Uterus (tissue), 3 donors: ENCODE measurements at regions not wholly inside any gene's neighbourhood (a gene's known extent, or its start where the extent isn't known, plus 50 kb on each side); places are given as distances from the start of the nearest gene placed in this dataset.

Experiments used
- DNase-seq, 2 donors: peaks; one replicate each; pipeline ENCODE4 v3.0.0-alpha.2; 2019 to 2020
- H3K27ac ChIP-seq, 2 donors: fragments of 200-600 bp; sonication (generic); 1 replicate in 1 of 2; 2 replicates in 1 of 2; pipeline ENCODE4 v1.5.1; 2016 to 2018
- H3K27me3 ChIP-seq, 2 donors: fragments of 200-600 bp; sonication (generic); one replicate each; pipeline ENCODE4 v1.5.1; 2018 to 2019; ENCODE audit warnings: control low read depth in 1 of 2
- H3K36me3 ChIP-seq, 2 donors: fragments of 200-600 bp; sonication (generic); one replicate each; pipeline ENCODE4 v1.5.1; 2019; ENCODE audit warnings: control low read depth in 1 of 2
- H3K4me1 ChIP-seq, 2 donors: fragments of 200-600 bp; sonication (generic); one replicate each; pipeline ENCODE4 v1.5.1; 2018 to 2019; ENCODE audit warnings: control low read depth in 1 of 2
- H3K4me3 ChIP-seq, 2 donors: fragments of 200-600 bp; sonication (generic); 1 replicate in 1 of 2; 2 replicates in 1 of 2; pipeline ENCODE4 v1.5.1; 2018 to 2019; ENCODE audit warnings: mild to moderate bottlenecking in 1 of 2
- H3K9me3 ChIP-seq, 2 donors: fragments of 200-600 bp; sonication (generic); one replicate each; pipeline ENCODE4 v1.5.1; 2019; ENCODE audit warnings: control low read depth in 1 of 2
- POLR2A ChIP-seq, 2 donors: fragments of 450-650 bp; IDR thresholded peaks; one replicate each; pipeline ENCODE4 v1.6.1; 2016; ENCODE audit warnings: antibody characterized with exemption in 2 of 2, mild to moderate bottlenecking in 1 of 2, moderate library complexity in 1 of 2
- intact Hi-C: fragments of 100-400 bp; cut with DNase I; formaldehyde crosslinking; loops from one replicate; pipeline ENCODE4 v1.15.1; 2023; ENCODE audit warnings: low total_unique reads
- TF ChIP-seq, protein P1 (sequence below), 4 experiments: fragments of 200-600 bp in 2 of 4; fragments of 450-650 bp in 2 of 4; sonication (generic) in 2 of 4; IDR thresholded peaks; one replicate each; pipeline ENCODE4 v1.5.1; 2016 to 2019; ENCODE audit warnings: antibody characterized with exemption in 4 of 4, mild to moderate bottlenecking in 2 of 4, moderate library complexity in 1 of 4
- donor health status: DM: yes; HTN: yes; CAD: no.

DNA sequence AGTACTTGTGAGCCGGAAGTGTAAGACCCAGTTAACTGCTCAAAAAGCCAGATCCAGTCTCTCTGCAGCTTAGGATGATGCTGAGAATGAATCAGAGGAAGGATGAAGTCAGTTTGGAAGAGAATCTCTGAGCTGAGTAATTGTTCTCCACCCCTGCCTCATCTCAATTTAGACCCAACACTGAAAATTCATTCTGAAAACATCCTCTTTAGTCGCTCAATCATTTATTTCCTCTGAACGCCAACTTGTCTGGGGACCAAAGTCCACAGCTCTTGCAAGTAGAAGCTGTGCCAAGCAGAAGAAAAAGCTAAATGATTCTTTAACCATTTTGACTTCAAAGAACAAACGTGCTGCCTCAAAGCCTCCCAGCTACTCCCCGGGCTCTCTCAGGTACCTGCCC lies 177.1 kb upstream of the KLHL29 start:
- TF ChIP-seq, protein P1, sequence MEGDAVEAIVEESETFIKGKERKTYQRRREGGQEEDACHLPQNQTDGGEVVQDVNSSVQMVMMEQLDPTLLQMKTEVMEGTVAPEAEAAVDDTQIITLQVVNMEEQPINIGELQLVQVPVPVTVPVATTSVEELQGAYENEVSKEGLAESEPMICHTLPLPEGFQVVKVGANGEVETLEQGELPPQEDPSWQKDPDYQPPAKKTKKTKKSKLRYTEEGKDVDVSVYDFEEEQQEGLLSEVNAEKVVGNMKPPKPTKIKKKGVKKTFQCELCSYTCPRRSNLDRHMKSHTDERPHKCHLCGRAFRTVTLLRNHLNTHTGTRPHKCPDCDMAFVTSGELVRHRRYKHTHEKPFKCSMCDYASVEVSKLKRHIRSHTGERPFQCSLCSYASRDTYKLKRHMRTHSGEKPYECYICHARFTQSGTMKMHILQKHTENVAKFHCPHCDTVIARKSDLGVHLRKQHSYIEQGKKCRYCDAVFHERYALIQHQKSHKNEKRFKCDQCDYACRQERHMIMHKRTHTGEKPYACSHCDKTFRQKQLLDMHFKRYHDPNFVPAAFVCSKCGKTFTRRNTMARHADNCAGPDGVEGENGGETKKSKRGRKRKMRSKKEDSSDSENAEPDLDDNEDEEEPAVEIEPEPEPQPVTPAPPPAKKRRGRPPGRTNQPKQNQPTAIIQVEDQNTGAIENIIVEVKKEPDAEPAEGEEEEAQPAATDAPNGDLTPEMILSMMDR (IDR thresholded peaks at IDR 0.05): no peak
- no peak for TF ChIP-seq POLR2A (IDR thresholded peaks at IDR 0.05)
- no peaks in the 10 kb centered on the region for H3K4me1 ChIP-seq
- no peak overlapping the region for H3K4me3 ChIP-seq
- H3K36me3 ChIP-seq: no peaks in the 10 kb centered on the region
- no peaks in the 10 kb centered on the region for H3K27me3 ChIP-seq
- no peak overlapping the region for H3K27ac ChIP-seq
- intact Hi-C loops: no loop called here
- DNase-seq: no peak
- no peaks in the 10 kb centered on the region for H3K9me3 ChIP-seq

DNA sequence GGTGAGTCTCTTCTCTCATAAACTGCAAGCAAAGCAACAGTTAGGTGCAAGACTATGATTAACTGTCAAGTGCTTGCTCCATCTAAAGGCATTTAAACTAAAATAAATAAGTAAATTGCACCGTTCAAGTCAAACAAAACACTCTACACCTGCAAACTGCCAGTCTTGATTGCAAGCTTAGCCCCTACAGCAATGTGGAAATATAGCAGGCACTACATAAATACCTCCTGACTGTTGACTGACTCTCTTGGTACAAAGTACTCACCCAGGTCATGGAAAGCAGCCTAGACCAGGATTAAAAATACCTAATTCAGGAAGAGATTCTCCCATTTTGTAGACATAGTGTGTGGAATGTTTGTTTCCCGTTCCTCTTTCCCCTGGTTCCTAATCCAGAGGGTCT lies 176.6 kb upstream of the KLHL29 start:
- intact Hi-C loops: no loop called here

DNA sequence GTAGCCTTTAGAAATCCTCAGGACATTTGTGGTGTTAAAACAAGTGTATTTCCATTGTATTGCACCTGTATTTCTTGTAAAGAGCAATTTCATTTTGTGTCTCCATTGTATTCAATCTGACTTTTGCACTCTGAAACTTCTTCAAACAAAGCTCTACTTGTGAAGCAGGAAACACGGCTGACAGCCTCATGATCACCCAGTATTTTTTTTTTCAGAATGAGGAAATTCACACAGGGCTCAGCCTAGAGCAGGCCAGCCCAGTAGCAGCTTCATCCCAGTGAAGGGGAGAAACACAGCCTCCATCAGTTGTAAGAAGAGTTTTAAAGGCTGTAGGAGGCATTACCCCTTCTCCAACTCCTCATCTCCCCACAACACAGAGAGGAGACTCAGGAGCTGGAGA lies 175.9 kb upstream of the KLHL29 start:
- intact Hi-C loops: no loop called here
- Histone ChIP-seq H3K36me3 (no peaks in the 10 kb centered on the region), H3K27ac (no peak overlapping the region), H3K4me3 (no peak overlapping the region), H3K9me3 (no peaks in the 10 kb centered on the region), H3K27me3 (no peaks in the 10 kb centered on the region), H3K4me1 (no peaks in the 10 kb centered on the region)
- no peak for TF ChIP-seq POLR2A (IDR thresholded peaks at IDR 0.05)
- no peak for DNase-seq

More for the DNA sequence above, 176.6 kb upstream of the KLHL29 start:
- Histone ChIP-seq H3K36me3 (no peaks in the 10 kb centered on the region), H3K4me3 (no peak overlapping the region), H3K9me3 (no peaks in the 10 kb centered on the region), H3K4me1 (no peaks in the 10 kb centered on the region), H3K27me3 (no peaks in the 10 kb centered on the region), H3K27ac (no peak overlapping the region)
- TF ChIP-seq POLR2A (IDR thresholded peaks at IDR 0.05): no peak
- TF ChIP-seq, protein P1 (IDR thresholded peaks at IDR 0.05): no peak
- no peak for DNase-seq

DNA sequence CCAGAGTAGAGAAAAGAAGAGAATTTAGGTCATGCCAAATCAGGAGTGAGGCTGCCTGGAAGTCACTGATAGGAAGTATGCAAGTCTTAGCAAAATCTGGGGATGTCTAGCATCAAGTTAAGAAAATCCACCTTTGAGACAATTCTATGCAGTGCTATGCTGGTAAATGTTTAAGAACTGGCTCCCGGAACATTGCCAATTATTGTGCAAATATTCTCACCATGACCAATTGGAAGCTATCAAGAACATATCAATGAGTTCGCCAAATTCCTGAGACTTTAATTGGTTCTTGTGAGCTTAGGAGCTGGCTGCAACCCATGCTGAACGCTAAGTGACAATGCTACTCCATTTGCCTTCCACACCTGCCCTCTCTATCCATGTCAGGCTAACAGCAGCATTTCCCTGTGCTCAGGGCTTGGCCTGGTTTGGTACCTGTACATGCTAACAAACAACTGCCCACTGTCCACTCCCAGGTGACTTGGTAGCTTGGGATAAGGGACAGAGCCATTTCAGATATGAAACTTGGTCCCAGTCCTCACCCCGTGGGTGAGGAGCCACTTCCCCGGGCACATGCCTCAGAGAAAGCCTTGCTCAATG lies 172.9 kb upstream of the KLHL29 start:
- Histone ChIP-seq H3K27me3 (no peaks in the 10 kb centered on the region), H3K27ac (no peak overlapping the region), H3K9me3 (no peaks in the 10 kb centered on the region), H3K36me3 (no peaks in the 10 kb centered on the region), H3K4me1 (no peaks in the 10 kb centered on the region), H3K4me3 (no peak overlapping the region)
- intact Hi-C loops: no loop called here
- no peak for TF ChIP-seq POLR2A (IDR thresholded peaks at IDR 0.05)
- TF ChIP-seq, protein P1 (IDR thresholded peaks at IDR 0.05): no peak
- no peak for DNase-seq

DNA sequence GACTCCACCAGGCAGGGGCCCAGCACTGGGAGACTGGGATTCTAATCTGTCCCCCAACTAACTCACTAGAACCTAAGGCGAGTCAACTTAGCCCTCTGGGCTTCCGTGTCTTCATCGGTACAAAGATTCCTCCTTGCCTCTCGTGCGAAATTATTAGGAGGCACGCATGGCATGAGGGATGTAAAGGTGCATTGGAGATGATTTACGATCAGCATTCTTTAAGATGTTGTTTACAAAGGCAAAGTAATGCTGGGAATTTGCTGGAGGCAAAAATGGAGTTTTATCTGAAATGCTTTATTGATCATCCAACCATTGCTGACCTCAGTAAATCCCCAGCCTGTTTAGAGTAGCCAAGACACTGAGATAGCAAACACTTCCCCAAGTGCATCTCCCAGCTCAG lies 171.8 kb upstream of the KLHL29 start:
- no peak for DNase-seq
- no peak overlapping the region for H3K4me3 ChIP-seq
- intact Hi-C loops: no loop called here
- no peaks in the 10 kb centered on the region for H3K27me3 ChIP-seq
- H3K4me1 ChIP-seq: no peaks in the 10 kb centered on the region
- H3K9me3 ChIP-seq: no peaks in the 10 kb centered on the region
- H3K27ac ChIP-seq: no peak overlapping the region
- no peaks in the 10 kb centered on the region for H3K36me3 ChIP-seq
- TF ChIP-seq POLR2A (IDR thresholded peaks at IDR 0.05): no peak
- TF ChIP-seq, protein P1 (IDR thresholded peaks at IDR 0.05): no peak

DNA sequence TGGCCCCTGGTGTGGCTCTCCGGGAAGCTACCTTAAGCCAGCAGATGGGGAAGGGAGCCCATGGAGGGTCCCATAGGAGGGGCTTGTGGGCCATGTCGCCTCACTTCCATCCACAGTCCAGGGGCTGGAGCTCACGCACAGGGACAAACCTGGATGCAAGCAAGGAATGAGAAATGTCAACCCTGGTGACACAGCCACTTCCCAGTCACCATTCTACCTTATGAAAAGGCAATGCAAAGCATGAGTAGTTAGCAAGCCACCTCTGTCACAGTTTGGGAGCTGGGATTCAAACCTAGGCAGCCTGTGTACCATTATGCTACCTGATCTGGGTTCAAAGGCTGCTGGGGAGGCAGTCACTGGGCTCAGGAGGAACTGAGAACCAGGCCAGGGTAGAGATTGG lies 170.0 kb upstream of the KLHL29 start:
- TF ChIP-seq POLR2A (IDR thresholded peaks at IDR 0.05): no peak
- TF ChIP-seq, protein P1 (IDR thresholded peaks at IDR 0.05): no peak

More for the DNA sequence above, 170.0 kb upstream of the KLHL29 start:
- Histone ChIP-seq H3K27ac (no peak overlapping the region), H3K27me3 (no peaks in the 10 kb centered on the region), H3K9me3 (no peaks in the 10 kb centered on the region), H3K36me3 (no peaks in the 10 kb centered on the region), H3K4me3 (no peak overlapping the region), H3K4me1 (no peaks in the 10 kb centered on the region)
- DNase-seq: no peak
- intact Hi-C loops: no loop called here
